Smooth muscle cell (in vitro differentiated cells): ENCODE measurements at regions not wholly inside any gene's neighbourhood (a gene's known extent, or its start where the extent isn't known, plus 50 kb on each side); places are given as distances from the start of the nearest gene placed in this dataset.

Source experiments
- DNase-seq: peaks from one replicate; lab custom pipeline; 2025; ENCODE audit not compliant: unreplicated experiment; lab: John Stamatoyannopoulos, UW
- H2AFZ ChIP-seq: fragments of 200-600 bp; sonication (generic); 2 replicates; pipeline ENCODE4 v1.6.0; 2016; ENCODE audit warnings: antibody characterized with exemption, low read depth, mild to moderate bottlenecking
- H3F3A ChIP-seq: fragments of 200-600 bp; sonication (generic); 2 replicates; pipeline ENCODE4 v1.6.0; 2017; ENCODE audit warnings: antibody characterized with exemption, low read depth
- H3K27ac ChIP-seq: fragments of 200-600 bp; sonication (generic); 2 replicates; pipeline ENCODE4 v1.5.1; 2016; ENCODE audit warnings: low read depth, mild to moderate bottlenecking
- H3K27me3 ChIP-seq: fragments of 200-600 bp; sonication (generic); 2 replicates; pipeline ENCODE4 v1.6.1; 2016; ENCODE audit warnings: low read depth, mild to moderate bottlenecking
- H3K36me3 ChIP-seq: fragments of 200-600 bp; sonication (generic); 2 replicates; pipeline ENCODE4 v1.5.1; 2016; ENCODE audit warnings: low read depth
- H3K4me1 ChIP-seq: fragments of 200-600 bp; sonication (generic); 2 replicates; pipeline ENCODE4 v1.5.1; 2016; ENCODE audit warnings: low read depth
- H3K4me2 ChIP-seq: fragments of 200-600 bp; sonication (generic); 2 replicates; pipeline ENCODE4 v1.6.0; 2016; ENCODE audit warnings: mild to moderate bottlenecking
- H3K4me3 ChIP-seq: fragments of 200-600 bp; sonication (generic); 2 replicates; pipeline ENCODE4 v1.5.1; 2016; ENCODE audit warnings: mild to moderate bottlenecking
- H3K79me2 ChIP-seq: fragments of 200-600 bp; sonication (generic); 2 replicates; pipeline ENCODE4 v1.6.0; 2016; ENCODE audit warnings: low read depth, mild to moderate bottlenecking
- H3K9ac ChIP-seq: fragments of 200-600 bp; sonication (generic); 2 replicates; pipeline ENCODE4 v1.6.0; 2016; ENCODE audit warnings: low read depth
- H3K9me3 ChIP-seq: fragments of 200-600 bp; sonication (generic); replicated peaks from 2 replicates; pipeline ENCODE4 v1.5.1; 2016; ENCODE audit warnings: low read depth
- H4K20me1 ChIP-seq: fragments of 200-600 bp; sonication (generic); 2 replicates; pipeline ENCODE4 v1.6.0; 2016; ENCODE audit warnings: low read depth
- WGBS: methylation state at CpG from one replicate; pipeline ENCODE4 v1.1.7; 2016; ENCODE audit warnings: low lambda C conversion rate; 5-methylcytosine and 5-hydroxymethylcytosine counted together
- TF ChIP-seq, protein P1 (sequence below): fragments of 200-600 bp; sonication (generic); IDR thresholded peaks from 2 replicates; pipeline ENCODE4 v1.5.1; 2017; ENCODE audit warnings: borderline replicate concordance, mild to moderate bottlenecking, antibody characterized with exemption; ENCODE audit not compliant: insufficient read depth, poor library complexity, severe bottlenecking

GRCh38 chr9:81292056-81292805, 397.1 kb downstream of the TLE1 start:
- Histone ChIP-seq H3K4me3 (no peak overlapping the region), H3K27me3 (no peaks in the 10 kb centered on the region), H3K9ac (no peak overlapping the region), H3K9me3 (no peaks in the 10 kb centered on the region), H3F3A (no peaks in the 10 kb centered on the region), H3K4me1 (no peaks in the 10 kb centered on the region), H3K4me2 (no peak overlapping the region), H3K27ac (no peak overlapping the region), H3K36me3 (no peaks in the 10 kb centered on the region), H2AFZ (no peak overlapping the region), H4K20me1 (no peaks in the 10 kb centered on the region), H3K79me2 (no peaks in the 10 kb centered on the region)
- TF ChIP-seq, protein P1, sequence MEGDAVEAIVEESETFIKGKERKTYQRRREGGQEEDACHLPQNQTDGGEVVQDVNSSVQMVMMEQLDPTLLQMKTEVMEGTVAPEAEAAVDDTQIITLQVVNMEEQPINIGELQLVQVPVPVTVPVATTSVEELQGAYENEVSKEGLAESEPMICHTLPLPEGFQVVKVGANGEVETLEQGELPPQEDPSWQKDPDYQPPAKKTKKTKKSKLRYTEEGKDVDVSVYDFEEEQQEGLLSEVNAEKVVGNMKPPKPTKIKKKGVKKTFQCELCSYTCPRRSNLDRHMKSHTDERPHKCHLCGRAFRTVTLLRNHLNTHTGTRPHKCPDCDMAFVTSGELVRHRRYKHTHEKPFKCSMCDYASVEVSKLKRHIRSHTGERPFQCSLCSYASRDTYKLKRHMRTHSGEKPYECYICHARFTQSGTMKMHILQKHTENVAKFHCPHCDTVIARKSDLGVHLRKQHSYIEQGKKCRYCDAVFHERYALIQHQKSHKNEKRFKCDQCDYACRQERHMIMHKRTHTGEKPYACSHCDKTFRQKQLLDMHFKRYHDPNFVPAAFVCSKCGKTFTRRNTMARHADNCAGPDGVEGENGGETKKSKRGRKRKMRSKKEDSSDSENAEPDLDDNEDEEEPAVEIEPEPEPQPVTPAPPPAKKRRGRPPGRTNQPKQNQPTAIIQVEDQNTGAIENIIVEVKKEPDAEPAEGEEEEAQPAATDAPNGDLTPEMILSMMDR, result no peak
- no peak for DNase-seq
- WGBS, result 91% methylated on average over 7 of the region's 7 CpGs

DNA sequence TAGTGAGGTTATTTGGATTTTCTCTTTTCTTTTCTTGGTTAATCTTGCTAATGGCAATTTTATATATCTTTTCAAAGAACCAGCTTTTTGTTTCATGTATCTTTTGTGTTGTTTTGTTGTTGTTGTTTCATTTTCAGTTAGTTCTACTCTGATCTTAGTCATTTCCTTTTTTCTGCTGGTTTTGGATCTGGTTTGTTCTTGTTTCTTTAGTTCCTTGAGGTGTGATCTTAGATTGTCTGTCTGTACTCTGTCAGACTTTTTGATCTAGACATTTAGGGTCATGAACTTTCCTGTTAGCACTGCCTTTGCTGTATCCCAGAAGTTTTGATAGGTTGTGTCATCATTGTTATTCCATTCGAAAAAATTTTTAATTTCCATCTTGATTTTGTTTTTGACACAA, 399.7 kb downstream of the TLE1 start:
- TF ChIP-seq, protein P1, result no peak
- Histone ChIP-seq H3K4me2 (no peak overlapping the region), H3K79me2 (no peaks in the 10 kb centered on the region), H3K27me3 (no peaks in the 10 kb centered on the region), H3K27ac (no peak overlapping the region), H3K4me1 (no peaks in the 10 kb centered on the region), H2AFZ (no peak overlapping the region), H3K9me3 (no peaks in the 10 kb centered on the region), H3K36me3 (no peaks in the 10 kb centered on the region), H4K20me1 (no peaks in the 10 kb centered on the region), H3K4me3 (no peak overlapping the region), H3F3A (no peaks in the 10 kb centered on the region), H3K9ac (no peak overlapping the region)
- DNase-seq, result no peak
- WGBS, result 85% methylated on average over 1 of the region's 1 CpG

- 55% methylated on average over 1 of the region's 1 CpG for WGBS
- H3F3A ChIP-seq, result peaks cover 9% of the 10 kb centered on the region
- H3K4me2 ChIP-seq, result no peak overlapping the region
- H3K36me3 ChIP-seq, result no peaks in the 10 kb centered on the region
- no peak overlapping the region for H3K27ac ChIP-seq
- H2AFZ ChIP-seq, result no peak overlapping the region
- no peaks in the 10 kb centered on the region for H3K79me2 ChIP-seq
- no peaks in the 10 kb centered on the region for H4K20me1 ChIP-seq
- H3K4me1 ChIP-seq, result no peaks in the 10 kb centered on the region
- H3K27me3 ChIP-seq, result no peaks in the 10 kb centered on the region
- H3K4me3 ChIP-seq, result no peak overlapping the region
- TF ChIP-seq, protein P1, result no peak
- no peak overlapping the region for H3K9ac ChIP-seq
- H3K9me3 ChIP-seq, result no peaks in the 10 kb centered on the region
- DNase-seq, result no peak
These were observed 421.3 kb downstream of the TLE1 start for GRCh38 chr9:81268048-81268447.

DNA sequence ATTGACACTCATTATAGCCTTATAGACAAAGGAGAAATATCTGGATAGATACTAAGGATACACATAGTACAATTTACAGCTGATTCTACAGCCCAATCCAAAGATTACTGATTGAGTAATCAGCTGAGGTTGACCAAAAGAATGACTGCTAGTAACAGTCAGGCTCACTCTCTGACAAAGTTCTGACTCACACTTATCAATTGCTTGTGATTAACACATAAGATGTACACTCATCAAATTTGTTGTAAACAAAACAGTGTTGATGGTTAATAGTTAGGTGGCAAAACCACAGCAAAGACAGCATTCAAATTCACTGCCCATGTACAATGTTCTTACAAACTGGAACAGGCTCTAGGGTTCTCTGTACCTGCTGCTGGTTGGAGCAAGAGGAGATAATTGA, 422.7 kb downstream of the TLE1 start:
- H3K27ac ChIP-seq, result peak overlapping the region; percentile 23
- H4K20me1 ChIP-seq, result no peaks in the 10 kb centered on the region
- H2AFZ ChIP-seq, result no peak overlapping the region
- no peaks in the 10 kb centered on the region for H3K4me1 ChIP-seq
- no peaks in the 10 kb centered on the region for H3K27me3 ChIP-seq
- no peak for DNase-seq
- H3K36me3 ChIP-seq, result no peaks in the 10 kb centered on the region
- H3K4me3 ChIP-seq, result no peak overlapping the region
- no peaks in the 10 kb centered on the region for H3K9me3 ChIP-seq
- H3K4me2 ChIP-seq, result peak overlapping the region; percentile 58
- no peaks in the 10 kb centered on the region for H3K79me2 ChIP-seq
- no peak overlapping the region for H3K9ac ChIP-seq
- H3F3A ChIP-seq, result peaks cover 9% of the 10 kb centered on the region
- TF ChIP-seq, protein P1, result no peak
